HFFc6 (cell line): ENCODE measurements at regions not wholly inside any gene's neighbourhood (a gene's known extent, or its start where the extent isn't known, plus 50 kb on each side); places are given as distances from the start of the nearest gene placed in this dataset.

Source experiments
- DNase-seq: peaks from one replicate; pipeline ENCODE4 v3.0.0-alpha.2; 2018
- H3K27ac Mint-ChIP-seq: 2 replicates; pipeline ENCODE4 v1.8.0; 2020; ENCODE audit warnings: mild to moderate bottlenecking, mixed read lengths
- H3K27me3 Mint-ChIP-seq: 2 replicates; pipeline ENCODE4 v1.8.0; 2021; ENCODE audit warnings: mild to moderate bottlenecking, moderate library complexity, mixed read lengths; ENCODE audit not compliant: insufficient read depth
- H3K36me3 Mint-ChIP-seq: 2 replicates; pipeline ENCODE4 v1.8.0; 2021; ENCODE audit warnings: low read depth, mixed read lengths
- H3K4me1 Mint-ChIP-seq: 2 replicates; pipeline ENCODE4 v1.8.0; 2020; ENCODE audit warnings: low read depth, mixed read lengths
- H3K4me3 Mint-ChIP-seq: 2 replicates; pipeline ENCODE4 v1.8.0; 2020; ENCODE audit warnings: mild to moderate bottlenecking, moderate library complexity, mixed read lengths
- H3K9me3 Mint-ChIP-seq: 2 replicates; pipeline ENCODE4 v1.8.0; 2020; ENCODE audit warnings: mild to moderate bottlenecking, mixed read lengths
- CTCF ChIP-seq: fragments of 200-600 bp; sonication (generic); IDR thresholded peaks from 2 replicates; pipeline ENCODE4 v1.5.0; 2021; ENCODE audit warnings: antibody characterized with exemption, mild to moderate bottlenecking

- Mint-ChIP-seq H3K27ac (no peak overlapping the region), H3K4me1 (no peaks in the 10 kb centered on the region), H3K4me3 (no peak overlapping the region), H3K27me3 (no peaks in the 10 kb centered on the region), H3K9me3 (peaks cover 40% of the 10 kb centered on the region), H3K36me3 (peaks cover 32% of the 10 kb centered on the region)
- DNase-seq, result no peak
- no peak for TF ChIP-seq CTCF
Observed at GRCh38 chr9:18275313-18275990, 198.5 kb upstream of the ADAMTSL1 start.

GRCh38 chr9:18281291-18281690 lies 192.7 kb upstream of the ADAMTSL1 start:
- H3K36me3 Mint-ChIP-seq, result peaks cover 15% of the 10 kb centered on the region
- TF ChIP-seq CTCF, result no peak
- peaks cover 12% of the 10 kb centered on the region for H3K9me3 Mint-ChIP-seq
- H3K4me3 Mint-ChIP-seq, result no peak overlapping the region
- no peak for DNase-seq
- H3K27me3 Mint-ChIP-seq, result no peaks in the 10 kb centered on the region
- H3K4me1 Mint-ChIP-seq, result no peaks in the 10 kb centered on the region
- H3K27ac Mint-ChIP-seq, result no peak overlapping the region

- peaks cover 2% of the 10 kb centered on the region for H3K27me3 Mint-ChIP-seq
- DNase-seq, result no peak
- no peaks in the 10 kb centered on the region for H3K9me3 Mint-ChIP-seq
- H3K36me3 Mint-ChIP-seq, result no peaks in the 10 kb centered on the region
- H3K27ac Mint-ChIP-seq, result no peak overlapping the region
- peaks cover 28% of the 10 kb centered on the region for H3K4me1 Mint-ChIP-seq
- no peak overlapping the region for H3K4me3 Mint-ChIP-seq
- no peak for TF ChIP-seq CTCF
Observed at GRCh38 chr9:18294229-18294628, 179.7 kb upstream of the ADAMTSL1 start.

- DNase-seq, result no peak
- Mint-ChIP-seq H3K4me3 (peak overlapping the region; percentile 81), H3K36me3 (no peaks in the 10 kb centered on the region), H3K27me3 (no peaks in the 10 kb centered on the region; the same call in 1 of the 2 replicates), H3K9me3 (no peaks in the 10 kb centered on the region), H3K4me1 (peaks cover 28% of the 10 kb centered on the region), H3K27ac (peak overlapping the region; percentile 76)
- TF ChIP-seq CTCF, result no peak
Observed at GRCh38 chr9:18296702-18297055, 177.3 kb upstream of the ADAMTSL1 start.

GRCh38 chr9:18297056-18297841 lies 176.7 kb upstream of the ADAMTSL1 start:
- peaks cover 28% of the 10 kb centered on the region for H3K4me1 Mint-ChIP-seq
- H3K27ac Mint-ChIP-seq, result peak overlapping the region; percentile 76
- peak; percentile 35 for DNase-seq
- H3K4me3 Mint-ChIP-seq, result peak overlapping the region; percentile 81
- H3K27me3 Mint-ChIP-seq, result no peaks in the 10 kb centered on the region; the same call in 1 of the 2 replicates
- no peaks in the 10 kb centered on the region for H3K36me3 Mint-ChIP-seq
- no peaks in the 10 kb centered on the region for H3K9me3 Mint-ChIP-seq
- TF ChIP-seq CTCF, result peak; percentile 68
